ENCODE measurements at regions not wholly inside any gene's neighbourhood (a gene's known extent, or its start where the extent isn't known, plus 50 kb on each side); places are given as distances from the start of the nearest gene placed in this dataset.
A peak's percentile ranks its signal among the peaks of the same experiment; 100 is the strongest.

DNA sequence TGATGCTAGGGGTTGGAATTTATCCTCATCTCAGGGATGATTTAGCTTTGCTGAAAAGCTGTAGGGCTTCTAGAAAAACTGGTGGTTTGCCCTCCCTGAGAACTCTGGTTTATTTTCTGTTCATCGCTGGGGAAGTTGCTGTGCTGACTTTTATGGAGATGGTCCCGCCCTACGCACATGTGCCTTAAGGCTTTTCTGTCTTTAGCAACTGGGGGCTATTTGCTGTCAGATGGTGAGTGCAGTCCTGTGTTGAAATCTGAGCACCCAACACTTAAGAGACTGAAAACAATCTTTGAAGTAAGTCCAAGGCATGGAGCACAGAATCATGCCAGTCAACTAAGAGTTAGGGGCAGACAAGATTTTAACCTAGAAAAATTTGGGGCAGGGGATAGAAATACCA lies 2148.4 kb upstream of the CELF4 start:
- H3K18ac ChIP-seq (ENCODE audit: low read length), result no peak overlapping the region
- no peak overlapping the region for H2BK5ac ChIP-seq (ENCODE audit: low read length)
- H3K27me3 ChIP-seq (ENCODE audit: control insufficient read depth in 3 of 3, insufficient read depth in 3 of 3, low read depth in 1 of 3, low read length in 3 of 3), result no peaks in the 10 kb centered on the region
- H2AK5ac ChIP-seq (ENCODE audit: low read depth, low read length), result no peak overlapping the region
- H3K4me3 ChIP-seq (ENCODE audit: low read length in 2 of 2), result no peak overlapping the region
- H3K27ac ChIP-seq (replicated peaks; ENCODE audit: low read length), result no peak overlapping the region
- no peak overlapping the region for H3K4me2 ChIP-seq (ENCODE audit: insufficient read depth, low read length, poor library complexity, severe bottlenecking)
- no peak overlapping the region for H2AFZ ChIP-seq (ENCODE audit: low read length)
- WGBS, 2 donors (ENCODE audit: extremely low coverage in 2 of 2, insufficient read length in 2 of 2, insufficient replicate concordance in 1 of 2), result no CpG with 5 or more reads among the region's 3 CpGs
- H2BK12ac ChIP-seq (ENCODE audit: low read length), result no peak overlapping the region
- H3K4ac ChIP-seq (ENCODE audit: low read length), result no peak overlapping the region
- no peaks in the 10 kb centered on the region for H3K9me3 ChIP-seq (replicated peaks in 1 of 2; ENCODE audit: control insufficient read depth in 2 of 2, insufficient read depth in 1 of 2, low read depth in 1 of 2, low read length in 2 of 2)
- peaks cover 3 to 5% of the 10 kb centered on the region in 2 donors for H3K4me1 ChIP-seq (ENCODE audit: control insufficient read depth in 2 of 2, insufficient read depth in 1 of 2, low read depth in 1 of 2, low read length in 2 of 2)
- H2BK120ac ChIP-seq (ENCODE audit: low read depth, low read length), result no peak overlapping the region
- H3K79me1 ChIP-seq (ENCODE audit: low read depth, low read length), result no peaks in the 10 kb centered on the region
- no peak overlapping the region for H3K23ac ChIP-seq (ENCODE audit: low read depth, low read length, poor library complexity)
- H3K36me3 ChIP-seq (replicated peaks in 1 of 2; ENCODE audit: control insufficient read depth in 2 of 2, insufficient read depth in 2 of 2, low read length in 2 of 2), result peaks cover 0 to 2% of the 10 kb centered on the region in 2 donors
- H2BK15ac ChIP-seq (ENCODE audit: low read length), result no peak overlapping the region
- no peak overlapping the region for H4K8ac ChIP-seq (ENCODE audit: low read depth, low read length)
- no peak overlapping the region for H3K9ac ChIP-seq (ENCODE audit: low read depth, low read length, poor library complexity)
- H3K14ac ChIP-seq (ENCODE audit: low read length), result no peak overlapping the region
- no peak for DNase-seq (ENCODE audit: low spot score)
- no peak overlapping the region for H4K91ac ChIP-seq (ENCODE audit: low read depth, low read length, poor library complexity)

DNA sequence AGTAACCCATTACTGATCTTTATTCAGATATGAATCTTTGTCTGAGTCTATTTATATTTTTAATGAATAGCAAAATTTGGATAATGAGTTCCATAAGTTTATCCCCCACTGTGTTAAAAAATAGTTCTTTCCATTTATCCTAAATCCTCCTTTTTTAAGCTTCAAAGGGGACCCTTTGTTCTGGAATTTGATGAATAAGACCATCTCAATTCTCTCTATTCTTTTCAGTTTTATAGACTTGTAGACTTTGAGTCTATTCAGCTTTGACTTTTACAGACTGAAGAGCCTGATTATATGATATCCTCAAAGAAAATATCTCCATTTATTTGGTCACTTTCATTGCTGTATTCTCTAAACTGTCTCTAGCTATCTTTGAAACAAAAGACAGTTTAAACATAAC lies 2146.1 kb upstream of the CELF4 start:
- Histone ChIP-seq H2AK5ac (ENCODE audit: low read depth, low read length) (no peak overlapping the region), H2BK12ac (ENCODE audit: low read length) (peak overlapping the region; percentile 16), H4K91ac (ENCODE audit: low read depth, low read length, poor library complexity) (no peak overlapping the region), H3K79me1 (ENCODE audit: low read depth, low read length) (no peaks in the 10 kb centered on the region), H3K4me2 (ENCODE audit: insufficient read depth, low read length, poor library complexity, severe bottlenecking) (no peak overlapping the region), H3K36me3 (replicated peaks in 1 of 2; ENCODE audit: control insufficient read depth in 2 of 2, insufficient read depth in 2 of 2, low read length in 2 of 2) (peaks cover 0 to 4% of the 10 kb centered on the region in 2 donors), H2AFZ (ENCODE audit: low read length) (no peak overlapping the region), H3K4me1 (ENCODE audit: control insufficient read depth in 2 of 2, insufficient read depth in 1 of 2, low read depth in 1 of 2, low read length in 2 of 2) (peaks cover 3 to 5% of the 10 kb centered on the region in 2 donors), H2BK15ac (ENCODE audit: low read length) (no peak overlapping the region), H3K4ac (ENCODE audit: low read length) (no peak overlapping the region), H2BK5ac (ENCODE audit: low read length) (no peak overlapping the region), H3K9me3 (replicated peaks in 1 of 2; ENCODE audit: control insufficient read depth in 2 of 2, insufficient read depth in 1 of 2, low read depth in 1 of 2, low read length in 2 of 2) (no peaks in the 10 kb centered on the region), H3K27ac (replicated peaks; ENCODE audit: low read length) (no peak overlapping the region), H2BK120ac (ENCODE audit: low read depth, low read length) (no peak overlapping the region), H3K9ac (ENCODE audit: low read depth, low read length, poor library complexity) (no peak overlapping the region), H3K18ac (ENCODE audit: low read length) (no peak overlapping the region), H3K23ac (ENCODE audit: low read depth, low read length, poor library complexity) (no peak overlapping the region), H3K27me3 (ENCODE audit: control insufficient read depth in 3 of 3, insufficient read depth in 3 of 3, low read depth in 1 of 3, low read length in 3 of 3) (no peaks in the 10 kb centered on the region), H4K8ac (ENCODE audit: low read depth, low read length) (no peak overlapping the region), H3K14ac (ENCODE audit: low read length) (no peak overlapping the region), H3K4me3 (ENCODE audit: low read length in 2 of 2) (no peak overlapping the region)
- no peak for DNase-seq (ENCODE audit: low spot score)

DNA sequence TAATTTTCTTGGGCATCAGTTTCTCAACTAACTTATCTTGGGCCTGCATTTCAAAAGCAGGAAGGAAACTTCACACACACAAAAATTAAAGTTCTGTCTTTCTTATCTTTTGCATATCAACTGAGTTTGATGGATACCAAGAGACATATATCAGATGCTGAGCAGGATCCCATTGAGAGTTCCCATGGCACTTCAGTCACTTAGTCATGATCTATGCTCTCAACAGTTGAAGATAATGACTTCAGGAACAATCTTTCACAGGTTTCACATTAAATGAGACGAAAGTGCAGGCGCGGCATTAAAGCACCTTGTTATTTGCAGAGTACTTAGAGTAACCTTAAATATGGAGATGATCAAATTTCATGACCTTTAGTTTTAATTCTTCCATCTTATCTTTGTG lies 2139.8 kb upstream of the CELF4 start:
- no peaks in the 10 kb centered on the region for H3K27me3 ChIP-seq (ENCODE audit: control insufficient read depth in 3 of 3, insufficient read depth in 3 of 3, low read depth in 1 of 3, low read length in 3 of 3)
- peaks cover 0 to 5% of the 10 kb centered on the region in 2 donors for H3K9me3 ChIP-seq (replicated peaks in 1 of 2; ENCODE audit: control insufficient read depth in 2 of 2, insufficient read depth in 1 of 2, low read depth in 1 of 2, low read length in 2 of 2)
- H3K18ac ChIP-seq (ENCODE audit: low read length), result no peak overlapping the region
- H3K79me1 ChIP-seq (ENCODE audit: low read depth, low read length), result no peaks in the 10 kb centered on the region
- H2AFZ ChIP-seq (ENCODE audit: low read length), result no peak overlapping the region
- H3K14ac ChIP-seq (ENCODE audit: low read length), result no peak overlapping the region
- no peak overlapping the region for H3K9ac ChIP-seq (ENCODE audit: low read depth, low read length, poor library complexity)
- H3K4me3 ChIP-seq (ENCODE audit: low read length in 2 of 2), result no peak overlapping the region
- no peak overlapping the region for H3K27ac ChIP-seq (replicated peaks; ENCODE audit: low read length)
- no peak overlapping the region for H2BK5ac ChIP-seq (ENCODE audit: low read length)
- H3K36me3 ChIP-seq (replicated peaks in 1 of 2; ENCODE audit: control insufficient read depth in 2 of 2, insufficient read depth in 2 of 2, low read length in 2 of 2), result peaks cover 0 to 4% of the 10 kb centered on the region in 2 donors
- H2AK5ac ChIP-seq (ENCODE audit: low read depth, low read length), result no peak overlapping the region
- no peak for DNase-seq (ENCODE audit: low spot score)
- no peak overlapping the region for H2BK15ac ChIP-seq (ENCODE audit: low read length)
- H2BK12ac ChIP-seq (ENCODE audit: low read length), result no peak overlapping the region
- H4K8ac ChIP-seq (ENCODE audit: low read depth, low read length), result no peak overlapping the region
- no peak overlapping the region for H3K4ac ChIP-seq (ENCODE audit: low read length)
- H2BK120ac ChIP-seq (ENCODE audit: low read depth, low read length), result no peak overlapping the region
- no CpG with 5 or more reads among the region's 3 CpGs for WGBS, 2 donors (ENCODE audit: extremely low coverage in 2 of 2, insufficient read length in 2 of 2, insufficient replicate concordance in 1 of 2)
- H3K4me2 ChIP-seq (ENCODE audit: insufficient read depth, low read length, poor library complexity, severe bottlenecking), result no peak overlapping the region
- H3K23ac ChIP-seq (ENCODE audit: low read depth, low read length, poor library complexity), result no peak overlapping the region
- peaks cover 8 to 11% of the 10 kb centered on the region in 2 donors for H3K4me1 ChIP-seq (ENCODE audit: control insufficient read depth in 2 of 2, insufficient read depth in 1 of 2, low read depth in 1 of 2, low read length in 2 of 2)
- no peak overlapping the region for H4K91ac ChIP-seq (ENCODE audit: low read depth, low read length, poor library complexity)

DNA sequence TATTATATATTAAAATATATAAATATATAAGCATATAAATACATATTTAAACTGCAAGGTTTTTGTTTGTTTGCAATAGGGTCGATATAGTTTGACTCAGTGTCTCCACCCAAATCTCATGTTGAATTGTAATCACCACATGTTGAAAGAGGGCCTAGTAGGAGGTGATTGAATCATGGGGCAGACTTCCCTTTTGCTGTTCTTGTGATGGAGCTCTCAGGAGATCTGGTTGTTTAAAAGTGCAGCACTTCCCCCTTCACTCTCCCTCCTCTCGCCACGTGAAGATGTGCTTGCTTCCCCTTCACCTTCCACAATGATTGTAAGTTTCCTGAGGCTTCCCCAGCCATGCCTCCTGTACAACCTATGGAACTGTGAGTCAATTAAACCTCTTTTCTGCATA lies 2137.3 kb upstream of the CELF4 start:
- H3K9ac ChIP-seq (ENCODE audit: low read depth, low read length, poor library complexity), result no peak overlapping the region
- no peak overlapping the region for H2BK5ac ChIP-seq (ENCODE audit: low read length)
- no peak overlapping the region for H2AK5ac ChIP-seq (ENCODE audit: low read depth, low read length)
- H3K4me2 ChIP-seq (ENCODE audit: insufficient read depth, low read length, poor library complexity, severe bottlenecking), result no peak overlapping the region
- H3K23ac ChIP-seq (ENCODE audit: low read depth, low read length, poor library complexity), result no peak overlapping the region
- H2AFZ ChIP-seq (ENCODE audit: low read length), result no peak overlapping the region
- no peaks in the 10 kb centered on the region for H3K27me3 ChIP-seq (ENCODE audit: control insufficient read depth in 3 of 3, insufficient read depth in 3 of 3, low read depth in 1 of 3, low read length in 3 of 3)
- DNase-seq (ENCODE audit: low spot score), result no peak
- H2BK120ac ChIP-seq (ENCODE audit: low read depth, low read length), result no peak overlapping the region
- no peak overlapping the region for H3K14ac ChIP-seq (ENCODE audit: low read length)
- H3K79me1 ChIP-seq (ENCODE audit: low read depth, low read length), result no peaks in the 10 kb centered on the region
- peaks cover 0 to 5% of the 10 kb centered on the region in 2 donors for H3K9me3 ChIP-seq (replicated peaks in 1 of 2; ENCODE audit: control insufficient read depth in 2 of 2, insufficient read depth in 1 of 2, low read depth in 1 of 2, low read length in 2 of 2)
- H3K4ac ChIP-seq (ENCODE audit: low read length), result no peak overlapping the region
- H2BK15ac ChIP-seq (ENCODE audit: low read length), result no peak overlapping the region
- WGBS, 2 donors (ENCODE audit: extremely low coverage in 2 of 2, insufficient read length in 2 of 2, insufficient replicate concordance in 1 of 2), result no CpG with 5 or more reads among the region's 3 CpGs
- H3K4me1 ChIP-seq (ENCODE audit: control insufficient read depth in 2 of 2, insufficient read depth in 1 of 2, low read depth in 1 of 2, low read length in 2 of 2), result peaks cover 7 to 9% of the 10 kb centered on the region in 2 donors
- H3K27ac ChIP-seq (replicated peaks; ENCODE audit: low read length), result no peak overlapping the region
- no peak overlapping the region for H4K8ac ChIP-seq (ENCODE audit: low read depth, low read length)
- peaks cover 0 to 2% of the 10 kb centered on the region in 2 donors for H3K36me3 ChIP-seq (replicated peaks in 1 of 2; ENCODE audit: control insufficient read depth in 2 of 2, insufficient read depth in 2 of 2, low read length in 2 of 2)
- H4K91ac ChIP-seq (ENCODE audit: low read depth, low read length, poor library complexity), result no peak overlapping the region
- H3K18ac ChIP-seq (ENCODE audit: low read length), result no peak overlapping the region
- H2BK12ac ChIP-seq (ENCODE audit: low read length), result no peak overlapping the region
- no peak overlapping the region for H3K4me3 ChIP-seq (ENCODE audit: low read length in 2 of 2)

All from neuronal stem cell (in vitro differentiated cells).